ENCODE measurements at regions not wholly inside any gene's neighbourhood (a gene's known extent, or its start where the extent isn't known, plus 50 kb on each side); places are given as distances from the start of the nearest gene placed in this dataset.

DNA sequence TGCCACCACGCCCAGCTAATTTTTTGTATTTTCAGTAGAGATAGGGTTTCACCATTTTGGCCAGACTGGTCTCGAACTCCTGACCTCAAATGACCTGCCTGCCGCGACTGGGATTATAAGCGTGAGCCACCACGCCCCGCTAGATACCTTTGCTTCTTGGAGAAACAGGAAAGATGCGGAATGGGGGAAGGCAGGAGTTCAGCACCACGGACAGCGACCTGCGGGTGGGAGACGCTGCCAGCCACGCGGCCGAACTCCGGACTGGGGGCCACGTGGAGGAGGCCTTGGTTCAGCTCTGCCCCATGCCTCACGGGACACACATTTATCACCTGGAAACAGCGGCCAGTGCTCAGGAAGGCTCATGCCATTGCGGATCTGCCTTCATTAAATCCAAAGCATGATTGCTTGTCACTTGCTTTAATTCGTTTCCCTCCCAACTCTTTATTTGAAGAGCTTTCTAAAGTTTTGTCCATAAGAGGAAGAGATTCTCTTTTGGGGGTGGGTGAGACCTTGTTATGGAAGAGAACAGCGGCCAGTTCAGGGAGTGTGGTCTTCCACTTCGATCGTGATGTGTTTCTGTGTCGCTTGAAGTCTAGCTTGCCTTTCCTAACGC lies 219.9 kb downstream of the ENGASE start (continued):
- TF ChIP-seq, protein P1, sequence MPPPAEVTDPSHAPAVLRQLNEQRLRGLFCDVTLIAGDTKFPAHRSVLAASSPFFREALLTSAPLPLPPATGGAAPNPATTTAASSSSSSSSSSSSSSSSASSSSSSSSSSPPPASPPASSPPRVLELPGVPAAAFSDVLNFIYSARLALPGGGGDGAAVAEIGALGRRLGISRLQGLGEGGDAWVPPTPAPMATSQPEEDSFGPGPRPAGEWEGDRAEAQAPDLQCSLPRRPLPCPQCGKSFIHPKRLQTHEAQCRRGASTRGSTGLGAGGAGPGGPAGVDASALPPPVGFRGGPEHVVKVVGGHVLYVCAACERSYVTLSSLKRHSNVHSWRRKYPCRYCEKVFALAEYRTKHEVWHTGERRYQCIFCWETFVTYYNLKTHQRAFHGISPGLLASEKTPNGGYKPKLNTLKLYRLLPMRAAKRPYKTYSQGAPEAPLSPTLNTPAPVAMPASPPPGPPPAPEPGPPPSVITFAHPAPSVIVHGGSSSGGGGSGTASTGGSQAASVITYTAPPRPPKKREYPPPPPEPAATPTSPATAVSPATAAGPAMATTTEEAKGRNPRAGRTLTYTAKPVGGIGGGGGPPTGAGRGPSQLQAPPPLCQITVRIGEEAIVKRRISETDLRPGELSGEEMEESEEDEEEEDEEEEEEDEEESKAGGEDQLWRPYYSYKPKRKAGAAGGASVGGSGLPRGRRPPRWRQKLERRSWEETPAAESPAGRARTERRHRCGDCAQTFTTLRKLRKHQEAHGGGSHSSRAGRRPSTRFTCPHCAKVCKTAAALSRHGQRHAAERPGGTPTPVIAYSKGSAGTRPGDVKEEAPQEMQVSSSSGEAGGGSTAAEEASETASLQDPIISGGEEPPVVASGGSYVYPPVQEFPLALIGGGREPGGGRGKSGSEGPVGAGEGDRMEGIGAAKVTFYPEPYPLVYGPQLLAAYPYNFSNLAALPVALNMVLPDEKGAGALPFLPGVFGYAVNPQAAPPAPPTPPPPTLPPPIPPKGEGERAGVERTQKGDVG (CRISPR knock-in tag; IDR thresholded peaks at IDR 0.05; ENCODE audit: borderline replicate concordance) = no peak
- TF ChIP-seq, protein P2, sequence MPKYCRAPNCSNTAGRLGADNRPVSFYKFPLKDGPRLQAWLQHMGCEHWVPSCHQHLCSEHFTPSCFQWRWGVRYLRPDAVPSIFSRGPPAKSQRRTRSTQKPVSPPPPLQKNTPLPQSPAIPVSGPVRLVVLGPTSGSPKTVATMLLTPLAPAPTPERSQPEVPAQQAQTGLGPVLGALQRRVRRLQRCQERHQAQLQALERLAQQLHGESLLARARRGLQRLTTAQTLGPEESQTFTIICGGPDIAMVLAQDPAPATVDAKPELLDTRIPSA (CRISPR knock-in tag; IDR thresholded peaks at IDR 0.05; ENCODE audit: borderline replicate concordance) = peak; percentile 72; the same call in 1 of the 2 replicates
- no peak for TF ChIP-seq CBX2 (IDR thresholded peaks at IDR 0.05; ENCODE audit: low read depth, low read length)
- 0 out of 2 replicates have a peak, but pooled peaks have one; percentile 53 for TF ChIP-seq CBX2 (CRISPR knock-in tag; IDR thresholded peaks at IDR 0.05; ENCODE audit: low read depth)
- TF ChIP-seq, protein P3, sequence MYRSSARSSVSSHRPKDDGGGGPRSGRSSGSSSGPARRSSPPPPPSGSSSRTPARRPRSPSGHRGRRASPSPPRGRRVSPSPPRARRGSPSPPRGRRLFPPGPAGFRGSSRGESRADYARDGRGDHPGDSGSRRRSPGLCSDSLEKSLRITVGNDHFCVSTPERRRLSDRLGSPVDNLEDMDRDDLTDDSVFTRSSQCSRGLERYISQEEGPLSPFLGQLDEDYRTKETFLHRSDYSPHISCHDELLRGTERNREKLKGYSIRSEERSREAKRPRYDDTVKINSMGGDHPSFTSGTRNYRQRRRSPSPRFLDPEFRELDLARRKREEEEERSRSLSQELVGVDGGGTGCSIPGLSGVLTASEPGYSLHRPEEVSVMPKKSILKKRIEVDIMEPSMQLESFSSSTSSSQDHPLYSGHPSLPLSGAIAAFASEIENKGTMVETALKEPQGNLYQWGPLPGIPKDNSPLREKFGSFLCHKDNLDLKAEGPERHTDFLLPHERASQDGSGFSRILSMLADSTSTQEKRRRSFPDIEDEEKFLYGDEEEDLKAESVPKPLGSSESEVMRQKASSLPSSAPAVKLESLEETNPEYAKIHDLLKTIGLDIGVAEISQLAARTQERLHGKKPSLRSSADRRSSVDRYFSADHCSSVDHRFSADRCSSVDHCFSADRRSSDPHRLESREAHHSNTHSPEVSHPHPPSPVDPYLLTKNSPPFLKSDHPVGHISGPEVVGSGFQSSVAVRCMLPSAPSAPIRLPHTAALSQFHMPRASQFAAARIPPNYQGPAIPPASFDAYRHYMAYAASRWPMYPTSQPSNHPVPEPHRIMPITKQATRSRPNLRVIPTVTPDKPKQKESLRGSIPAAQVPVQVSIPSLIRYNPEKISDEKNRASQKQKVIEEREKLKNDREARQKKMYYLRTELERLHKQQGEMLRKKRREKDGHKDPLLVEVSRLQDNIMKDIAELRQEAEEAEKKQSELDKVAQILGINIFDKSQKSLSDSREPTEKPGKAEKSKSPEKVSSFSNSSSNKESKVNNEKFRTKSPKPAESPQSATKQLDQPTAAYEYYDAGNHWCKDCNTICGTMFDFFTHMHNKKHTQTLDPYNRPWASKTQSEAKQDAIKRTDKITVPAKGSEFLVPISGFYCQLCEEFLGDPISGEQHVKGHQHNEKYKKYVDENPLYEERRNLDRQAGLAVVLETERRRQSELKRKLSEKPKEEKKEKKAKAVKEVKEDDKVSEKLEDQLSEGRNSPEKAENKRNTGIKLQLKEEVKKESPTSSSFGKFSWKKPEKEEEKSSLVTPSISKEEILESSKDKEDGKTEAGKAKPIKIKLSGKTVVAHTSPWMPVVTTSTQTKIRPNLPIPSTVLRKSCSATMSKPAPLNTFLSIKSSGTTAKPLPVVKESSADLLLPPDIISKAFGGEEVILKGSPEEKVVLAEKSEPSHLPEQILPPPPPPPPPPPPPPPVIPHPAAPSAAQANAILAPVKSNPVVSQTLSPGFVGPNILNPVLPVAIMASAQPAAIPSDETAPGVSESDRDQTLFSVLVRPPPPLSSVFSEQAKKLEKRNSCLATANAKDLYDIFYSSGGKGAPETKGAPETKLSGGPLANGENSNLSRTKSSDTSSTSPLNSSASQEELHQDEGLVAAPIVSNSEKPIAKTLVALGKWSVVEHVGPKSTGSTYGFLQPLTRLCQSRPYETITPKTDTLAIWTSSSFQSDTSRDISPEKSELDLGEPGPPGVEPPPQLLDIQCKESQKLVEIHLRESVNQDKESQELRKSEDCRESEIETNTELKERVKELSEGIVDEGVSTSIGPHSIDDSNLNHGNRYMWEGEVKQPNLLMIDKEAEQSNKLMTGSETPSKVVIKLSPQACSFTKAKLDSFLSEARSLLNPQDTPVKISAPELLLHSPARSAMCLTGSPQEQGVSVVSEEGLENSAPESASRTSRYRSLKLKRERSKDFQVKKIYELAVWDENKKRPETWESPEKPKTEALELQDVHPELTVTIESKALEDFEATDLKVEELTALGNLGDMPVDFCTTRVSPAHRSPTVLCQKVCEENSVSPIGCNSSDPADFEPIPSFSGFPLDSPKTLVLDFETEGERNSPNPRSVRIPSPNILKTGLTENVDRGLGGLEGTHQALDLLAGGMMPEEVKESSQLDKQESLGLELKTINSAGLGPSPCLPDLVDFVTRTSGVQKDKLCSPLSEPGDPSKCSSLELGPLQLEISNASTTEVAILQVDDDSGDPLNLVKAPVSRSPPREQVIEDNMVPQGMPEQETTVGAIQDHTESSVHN (CRISPR knock-in tag; IDR thresholded peaks at IDR 0.05) = peak; percentile 81; the same call in 1 of the 2 replicates
- TF ChIP-seq ZNF282 (IDR thresholded peaks at IDR 0.05; ENCODE audit: partially characterized antibody) = no peak
- TF ChIP-seq NBN (conservative IDR thresholded peaks at IDR 0.05) = no peak
- TF ChIP-seq ZFP90 (CRISPR knock-in tag; IDR thresholded peaks at IDR 0.05; ENCODE audit: borderline replicate concordance) = peak; percentile 97
- no peak for TF ChIP-seq ZFP62 (CRISPR knock-in tag; IDR thresholded peaks at IDR 0.05)
- TF ChIP-seq ZNF382 (CRISPR knock-in tag; IDR thresholded peaks at IDR 0.05; ENCODE audit: borderline replicate concordance) = no peak
- TF ChIP-seq TSC22D2 (CRISPR knock-in tag; IDR thresholded peaks at IDR 0.05; ENCODE audit: borderline replicate concordance) = peak; percentile 99
- no peak for TF ChIP-seq CHD2 (IDR thresholded peaks at IDR 0.05; ENCODE audit: low read depth, low read length)
- peak; percentile 89 for TF ChIP-seq STAT5B (CRISPR knock-in tag; IDR thresholded peaks at IDR 0.05)
- TF ChIP-seq ZMAT3 (CRISPR knock-in tag; conservative IDR thresholded peaks at IDR 0.05) = peak; percentile 98
- no peak for TF ChIP-seq SRSF1 (optimal IDR thresholded peaks at IDR 0.05; ENCODE audit: low read depth, low read length)
- peak; percentile 93 for TF ChIP-seq ZNF883 (CRISPR knock-in tag; IDR thresholded peaks at IDR 0.05; ENCODE audit: not compliant biosample characterization)
- no peak for TF ChIP-seq KMT2A (CRISPR knock-in tag; IDR thresholded peaks at IDR 0.05)
- TF ChIP-seq CREM (IDR thresholded peaks at IDR 0.05) = no peak
- no peak for TF ChIP-seq CREM (CRISPR knock-in tag; IDR thresholded peaks at IDR 0.05)

Data from HepG2 (cell line).